Kidney epithelial cell (primary cell): ENCODE measurements at regions not wholly inside any gene's neighbourhood (a gene's known extent, or its start where the extent isn't known, plus 50 kb on each side); places are given as distances from the start of the nearest gene placed in this dataset.

Source experiments
- DNase-seq: peaks from one replicate; pipeline ENCODE4 v3.0.0-alpha.2; 2010; ENCODE audit warnings: low read depth
- H3K27me3 ChIP-seq: 2 replicates; pipeline ENCODE4 v1.6.0; 2011; ENCODE audit warnings: low read length; ENCODE audit not compliant: control insufficient read depth, insufficient read depth
- H3K36me3 ChIP-seq: 2 replicates; pipeline ENCODE4 v1.5.1; 2011; ENCODE audit warnings: low read length; ENCODE audit not compliant: control insufficient read depth, insufficient read depth
- H3K4me3 ChIP-seq: 2 replicates; pipeline ENCODE4 v1.5.1; 2011; ENCODE audit warnings: low read depth, mild to moderate bottlenecking, control low read depth, low read length
- TF ChIP-seq, protein P1 (sequence below): IDR thresholded peaks from 2 replicates; pipeline ENCODE4 v1.5.1; 2011; ENCODE audit warnings: mild to moderate bottlenecking, moderate library complexity, low read length, control low read depth, inconsistent platforms; ENCODE audit not compliant: insufficient read depth, poor library complexity, severe bottlenecking

DNA sequence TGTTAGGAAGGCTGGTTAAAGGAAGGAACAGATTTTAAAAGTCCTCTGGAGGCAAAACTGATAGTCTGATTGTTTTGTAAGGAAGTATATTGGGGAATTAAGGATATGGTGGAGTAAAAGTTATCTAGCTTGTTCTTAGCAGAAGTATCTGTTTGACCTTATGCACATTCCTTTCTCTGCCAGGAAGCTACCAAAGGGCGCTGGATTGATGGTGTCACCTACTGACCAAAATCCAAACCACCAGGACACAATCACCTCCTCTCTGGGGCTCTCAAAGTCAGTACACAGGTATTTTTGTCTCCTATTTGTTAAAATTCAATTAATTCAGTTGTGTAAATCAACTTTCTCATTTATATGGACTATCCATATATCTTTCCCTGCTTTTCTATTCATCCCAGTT lies 484.5 kb downstream of the NUP35 start:
- H3K36me3 ChIP-seq: no peaks in the 10 kb centered on the region
- TF ChIP-seq, protein P1, sequence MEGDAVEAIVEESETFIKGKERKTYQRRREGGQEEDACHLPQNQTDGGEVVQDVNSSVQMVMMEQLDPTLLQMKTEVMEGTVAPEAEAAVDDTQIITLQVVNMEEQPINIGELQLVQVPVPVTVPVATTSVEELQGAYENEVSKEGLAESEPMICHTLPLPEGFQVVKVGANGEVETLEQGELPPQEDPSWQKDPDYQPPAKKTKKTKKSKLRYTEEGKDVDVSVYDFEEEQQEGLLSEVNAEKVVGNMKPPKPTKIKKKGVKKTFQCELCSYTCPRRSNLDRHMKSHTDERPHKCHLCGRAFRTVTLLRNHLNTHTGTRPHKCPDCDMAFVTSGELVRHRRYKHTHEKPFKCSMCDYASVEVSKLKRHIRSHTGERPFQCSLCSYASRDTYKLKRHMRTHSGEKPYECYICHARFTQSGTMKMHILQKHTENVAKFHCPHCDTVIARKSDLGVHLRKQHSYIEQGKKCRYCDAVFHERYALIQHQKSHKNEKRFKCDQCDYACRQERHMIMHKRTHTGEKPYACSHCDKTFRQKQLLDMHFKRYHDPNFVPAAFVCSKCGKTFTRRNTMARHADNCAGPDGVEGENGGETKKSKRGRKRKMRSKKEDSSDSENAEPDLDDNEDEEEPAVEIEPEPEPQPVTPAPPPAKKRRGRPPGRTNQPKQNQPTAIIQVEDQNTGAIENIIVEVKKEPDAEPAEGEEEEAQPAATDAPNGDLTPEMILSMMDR: no peak
- no peak overlapping the region for H3K4me3 ChIP-seq
- no peak for DNase-seq
- H3K27me3 ChIP-seq: no peaks in the 10 kb centered on the region

- no peak for DNase-seq
- TF ChIP-seq, protein P1: no peak
- H3K4me3 ChIP-seq: no peak overlapping the region
- H3K27me3 ChIP-seq: no peaks in the 10 kb centered on the region
- no peaks in the 10 kb centered on the region for H3K36me3 ChIP-seq
Observed at GRCh38 chr2:183610724-183611123, 486.5 kb downstream of the NUP35 start.

GRCh38 chr2:183614799-183615435 lies 490.7 kb downstream of the NUP35 start:
- Histone ChIP-seq H3K36me3 (no peaks in the 10 kb centered on the region), H3K4me3 (no peak overlapping the region), H3K27me3 (no peaks in the 10 kb centered on the region)
- TF ChIP-seq, protein P1: no peak
- DNase-seq: no peak

- Histone ChIP-seq H3K36me3 (no peaks in the 10 kb centered on the region), H3K27me3 (no peaks in the 10 kb centered on the region), H3K4me3 (no peak overlapping the region)
- TF ChIP-seq, protein P1: no peak
- DNase-seq: no peak
Observed at GRCh38 chr2:183623227-183623626, 499.0 kb downstream of the NUP35 start.

GRCh38 chr2:183630964-183631363 lies 506.7 kb downstream of the NUP35 start:
- no peak for DNase-seq
- TF ChIP-seq, protein P1: no peak

DNA sequence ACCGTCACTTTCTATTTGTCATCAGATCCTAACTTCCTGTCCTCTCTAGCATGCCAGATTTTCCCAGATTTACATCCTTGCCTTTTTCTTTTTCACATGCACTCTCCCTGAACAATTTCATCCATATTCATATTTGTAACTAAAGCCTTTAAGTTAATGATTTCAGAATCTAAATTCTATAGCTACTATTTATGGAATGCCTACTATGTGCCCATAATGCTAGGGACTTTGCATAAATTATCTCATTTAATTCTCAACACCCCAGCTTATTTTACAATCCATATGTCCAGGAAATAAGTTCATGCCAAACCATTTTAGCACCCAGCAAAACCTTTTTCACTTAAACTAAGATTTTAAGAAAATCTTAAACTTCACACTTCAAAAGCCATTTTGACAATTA lies 531.9 kb downstream of the NUP35 start:
- Histone ChIP-seq H3K27me3 (no peaks in the 10 kb centered on the region), H3K36me3 (no peaks in the 10 kb centered on the region), H3K4me3 (no peak overlapping the region)
- TF ChIP-seq, protein P1: no peak
- DNase-seq: no peak

More at GRCh38 chr2:183630964-183631363, 506.7 kb downstream of the NUP35 start:
- Histone ChIP-seq H3K36me3 (no peaks in the 10 kb centered on the region), H3K4me3 (no peak overlapping the region), H3K27me3 (no peaks in the 10 kb centered on the region)
